ENCODE measurements at regions not wholly inside any gene's neighbourhood (a gene's known extent, or its start where the extent isn't known, plus 50 kb on each side); places are given as distances from the start of the nearest gene placed in this dataset.

DNA sequence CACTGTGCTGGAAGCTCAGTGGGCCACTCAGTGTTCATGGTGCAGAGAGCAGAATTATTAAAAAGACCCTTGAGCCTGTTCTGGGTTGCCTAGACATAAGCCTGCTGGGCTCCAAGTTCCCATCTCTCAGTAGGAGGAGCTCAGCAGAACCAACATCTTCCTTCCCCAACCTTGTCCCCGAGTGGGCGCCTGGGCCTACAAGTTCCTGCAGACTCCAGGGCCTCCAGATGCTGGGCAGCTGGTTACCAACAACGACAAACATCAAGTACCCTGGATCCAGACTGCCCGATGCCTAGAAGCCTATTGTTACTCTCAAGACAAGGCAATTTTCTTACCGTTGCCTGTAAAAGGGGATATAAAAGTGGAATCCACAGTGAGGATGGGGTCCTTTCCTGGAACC is 214.2 kb downstream of the HAUS1 start:
- TF ChIP-seq POLR2A (IDR thresholded peaks at IDR 0.05): no peak
- TF ChIP-seq, protein P1, sequence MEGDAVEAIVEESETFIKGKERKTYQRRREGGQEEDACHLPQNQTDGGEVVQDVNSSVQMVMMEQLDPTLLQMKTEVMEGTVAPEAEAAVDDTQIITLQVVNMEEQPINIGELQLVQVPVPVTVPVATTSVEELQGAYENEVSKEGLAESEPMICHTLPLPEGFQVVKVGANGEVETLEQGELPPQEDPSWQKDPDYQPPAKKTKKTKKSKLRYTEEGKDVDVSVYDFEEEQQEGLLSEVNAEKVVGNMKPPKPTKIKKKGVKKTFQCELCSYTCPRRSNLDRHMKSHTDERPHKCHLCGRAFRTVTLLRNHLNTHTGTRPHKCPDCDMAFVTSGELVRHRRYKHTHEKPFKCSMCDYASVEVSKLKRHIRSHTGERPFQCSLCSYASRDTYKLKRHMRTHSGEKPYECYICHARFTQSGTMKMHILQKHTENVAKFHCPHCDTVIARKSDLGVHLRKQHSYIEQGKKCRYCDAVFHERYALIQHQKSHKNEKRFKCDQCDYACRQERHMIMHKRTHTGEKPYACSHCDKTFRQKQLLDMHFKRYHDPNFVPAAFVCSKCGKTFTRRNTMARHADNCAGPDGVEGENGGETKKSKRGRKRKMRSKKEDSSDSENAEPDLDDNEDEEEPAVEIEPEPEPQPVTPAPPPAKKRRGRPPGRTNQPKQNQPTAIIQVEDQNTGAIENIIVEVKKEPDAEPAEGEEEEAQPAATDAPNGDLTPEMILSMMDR (IDR thresholded peaks at IDR 0.05): no peak

All from Peyer's patch (tissue), 4 donors.